Stimulated activated CD8-positive, alpha-beta memory T cell treated with anti-CD3 and anti-CD28 coated beads, Interleukin-15, amount 100 ng/mL, for 4 hours (primary cell): ENCODE measurements at regions not wholly inside any gene's neighbourhood (a gene's known extent, or its start where the extent isn't known, plus 50 kb on each side); places are given as distances from the start of the nearest gene placed in this dataset.

ENCODE experiments used
- DNase-seq, 2 donors: peaks; one replicate each; pipeline ENCODE4 v3.0.0-alpha.2; 2020; ENCODE audit warnings: low read depth in 2 of 2

GRCh38 chr2:29974086-29974485 is 52.7 kb upstream of the ALK start:
- DNase-seq: no peak

DNA sequence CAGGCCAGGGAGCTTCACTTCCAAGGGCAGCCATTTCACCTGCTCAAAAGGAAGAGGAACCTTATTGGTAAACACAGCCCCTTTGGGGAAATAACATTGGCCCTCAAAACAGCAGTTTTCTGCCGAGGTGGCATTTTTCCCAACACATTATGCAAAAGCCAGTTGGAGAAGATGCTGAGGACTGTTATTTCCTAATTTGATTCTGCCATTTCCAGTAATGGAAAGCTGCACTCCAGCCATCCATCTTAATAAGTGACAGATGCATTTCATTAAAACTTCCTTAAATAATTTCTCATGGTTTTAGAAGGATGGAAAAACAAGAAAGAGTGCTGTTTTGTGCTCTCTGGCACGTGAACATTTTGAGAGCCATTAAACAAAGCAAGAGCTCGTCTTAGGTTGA is 55.9 kb upstream of the ALK start:
- no peak for DNase-seq

GRCh38 chr2:29981402-29981801 is 60.0 kb upstream of the ALK start:
- DNase-seq: no peak

DNA sequence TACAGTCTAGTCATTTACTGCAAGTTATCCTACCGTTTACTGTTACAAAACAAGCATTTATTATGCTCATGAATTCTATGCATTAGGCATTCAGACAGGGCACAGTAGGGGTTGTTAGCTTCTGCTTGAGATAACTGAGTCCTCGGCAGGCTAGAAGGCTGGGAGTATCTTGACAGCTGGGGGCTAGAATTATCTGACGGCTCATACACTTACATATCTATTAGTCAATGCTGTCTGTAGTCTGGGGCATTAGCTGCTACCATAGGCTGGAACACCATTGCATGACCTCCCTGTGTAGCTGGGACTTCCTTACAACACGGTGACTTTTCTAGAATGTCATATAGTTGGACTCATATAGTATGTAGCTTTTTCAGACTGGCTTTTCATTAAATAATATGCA is 61.9 kb upstream of the ALK start:
- no peak for DNase-seq

- DNase-seq: no peak
These were observed 65.8 kb upstream of the ALK start for GRCh38 chr2:29987146-29987545.

- DNase-seq: no peak
These were observed 68.7 kb upstream of the ALK start for GRCh38 chr2:29990129-29990528.

DNA sequence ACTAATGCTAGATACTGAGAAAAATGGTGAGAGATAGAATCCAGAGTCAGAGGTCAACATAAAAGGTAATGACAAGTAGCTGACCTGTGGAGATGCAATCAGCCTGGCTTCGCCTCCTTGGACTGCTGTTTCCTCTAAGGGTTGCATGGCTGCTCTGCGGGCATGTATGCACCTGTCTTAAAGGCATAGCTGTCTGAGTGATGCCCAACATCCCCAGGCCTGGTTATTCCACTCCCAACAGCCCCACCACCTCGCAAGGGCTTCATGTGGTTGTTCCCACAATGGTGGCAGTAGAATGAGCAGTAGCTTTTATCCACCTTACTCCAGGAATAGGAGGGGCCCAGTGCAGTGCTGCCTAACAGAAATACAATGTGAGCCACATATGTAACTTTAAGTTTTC is 69.7 kb upstream of the ALK start:
- no peak for DNase-seq

- DNase-seq: no peak
These were observed 73.9 kb upstream of the ALK start for GRCh38 chr2:29995241-29995640.

- DNase-seq: no peak
These were observed 81.7 kb upstream of the ALK start for GRCh38 chr2:30003128-30003527.

GRCh38 chr2:30022444-30023071 is 101.2 kb upstream of the ALK start:
- DNase-seq: no peak

- DNase-seq: no peak
These were observed 102.9 kb upstream of the ALK start for GRCh38 chr2:30024281-30024680.

- DNase-seq: no peak
These were observed 105.0 kb upstream of the ALK start for GRCh38 chr2:30026091-30027055.

GRCh38 chr2:30029804-30030203 is 108.4 kb upstream of the ALK start:
- DNase-seq: no peak

GRCh38 chr2:30030361-30030760 is 109.0 kb upstream of the ALK start:
- DNase-seq: no peak

DNA sequence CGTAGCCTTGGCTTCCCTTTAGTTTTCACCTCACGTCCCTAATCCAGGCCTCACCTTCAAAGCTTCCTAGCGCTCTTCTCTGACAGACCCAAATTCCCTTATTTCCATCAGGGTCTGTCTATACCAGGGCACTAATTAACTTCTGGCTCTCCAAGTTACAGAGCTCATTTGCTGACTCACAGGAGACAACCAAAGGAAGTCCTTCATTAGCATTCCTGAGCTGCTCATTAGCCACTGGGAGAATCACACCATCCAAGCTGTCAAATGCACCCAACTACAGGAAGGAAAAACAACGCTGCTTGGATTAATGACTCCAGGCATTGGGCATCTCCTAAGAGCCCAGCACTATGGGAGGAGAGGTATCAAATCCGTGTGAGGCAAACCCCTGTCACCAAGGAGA is 109.8 kb upstream of the ALK start:
- no peak for DNase-seq

DNA sequence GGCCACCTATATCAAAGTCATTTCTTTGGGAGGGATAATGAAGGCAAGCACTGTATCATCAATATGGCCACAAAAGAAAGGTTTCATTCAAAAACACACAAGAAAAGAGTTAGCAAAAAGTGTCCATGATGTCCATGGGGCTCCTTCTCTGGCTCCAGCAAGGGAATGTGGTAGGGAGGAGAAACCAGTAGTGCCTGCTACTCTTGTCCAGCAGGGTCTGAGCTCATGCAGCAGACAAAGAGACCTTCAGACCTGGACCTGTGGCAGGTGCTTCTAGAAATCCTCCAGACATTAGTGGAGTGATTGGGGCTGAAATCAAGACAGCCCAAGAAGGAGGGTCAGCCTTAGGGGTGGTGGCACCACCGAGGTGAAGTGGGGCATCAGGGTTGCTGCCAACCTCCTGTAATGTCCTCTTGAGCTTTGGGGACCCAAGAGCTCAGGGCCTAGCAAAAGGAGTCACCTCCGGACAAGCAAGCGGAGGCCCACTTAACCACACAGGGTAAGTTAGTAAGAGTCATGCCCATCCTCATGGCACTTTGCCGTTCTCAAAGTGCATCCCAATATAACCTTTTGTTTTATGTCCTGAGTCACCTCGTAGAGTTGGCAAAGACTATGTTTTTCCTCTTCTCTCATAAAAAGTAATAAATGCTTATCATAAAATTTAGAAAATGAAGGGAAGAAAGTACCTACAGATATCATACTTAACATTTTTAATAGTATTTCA is 112.6 kb upstream of the YPEL5 start:
- no peak for DNase-seq

DNA sequence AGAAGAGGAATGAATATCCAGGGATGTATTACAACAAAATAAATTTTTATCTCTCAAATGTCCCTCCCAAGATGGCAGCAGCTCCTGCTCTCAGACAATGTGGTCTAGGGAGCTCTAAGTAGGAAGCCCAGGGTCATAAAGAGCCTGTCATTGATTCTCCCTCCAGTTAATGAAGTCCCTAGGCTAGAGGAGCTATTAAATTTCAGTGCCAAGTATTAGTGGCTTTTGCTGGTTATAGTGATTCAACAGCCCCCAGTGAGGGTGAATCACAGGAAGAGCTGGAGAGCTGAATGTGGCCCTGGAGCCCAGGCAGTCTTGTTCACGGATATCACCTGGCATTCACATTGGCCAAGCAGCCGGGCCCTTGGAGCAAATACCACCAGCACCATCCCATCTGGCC is 109.8 kb upstream of the YPEL5 start:
- no peak for DNase-seq

- DNase-seq: no peak
These were observed 108.4 kb upstream of the YPEL5 start for GRCh38 chr2:30038419-30038818.

GRCh38 chr2:30039101-30039500 is 107.7 kb upstream of the YPEL5 start:
- DNase-seq: no peak

DNA sequence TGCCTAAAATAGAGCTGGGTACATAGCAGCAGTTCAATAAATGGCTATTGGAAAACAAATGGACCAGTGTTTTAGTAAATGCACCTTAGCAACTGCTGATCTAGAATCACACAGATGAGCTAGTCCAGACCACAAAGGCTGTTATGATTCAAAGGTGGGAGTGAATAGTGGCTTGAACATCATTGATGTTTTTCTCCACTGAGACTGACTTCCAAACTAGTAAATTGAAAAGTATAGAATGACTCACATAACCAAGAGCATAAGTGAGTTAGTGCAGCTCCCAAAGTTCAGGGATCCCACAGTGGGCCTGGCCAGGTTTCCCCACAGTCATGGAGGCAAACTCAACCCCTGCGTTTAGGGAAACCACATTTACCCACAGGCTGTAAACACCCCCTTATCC is 106.7 kb upstream of the YPEL5 start:
- no peak for DNase-seq

GRCh38 chr2:30041884-30042283 is 104.9 kb upstream of the YPEL5 start:
- no peak for DNase-seq

DNA sequence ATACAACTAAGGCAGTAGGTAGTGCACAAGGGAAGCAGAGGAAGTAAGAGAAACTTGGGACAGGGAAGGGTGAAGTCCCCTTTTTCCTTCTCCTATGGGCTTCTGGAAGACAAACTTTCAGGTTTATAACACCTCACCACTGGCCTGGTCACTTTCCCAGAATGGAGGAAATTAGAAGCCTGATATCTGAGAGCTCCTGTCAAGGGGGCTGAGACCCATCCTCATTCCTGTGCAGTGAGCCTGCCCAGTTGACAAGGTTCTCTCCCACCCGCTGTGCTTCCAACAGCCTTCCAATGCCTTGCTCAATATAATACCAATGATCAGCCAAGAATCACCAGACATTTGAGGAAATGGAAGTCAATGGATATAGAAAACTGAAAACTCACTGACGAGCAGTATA is 100.4 kb upstream of the YPEL5 start:
- DNase-seq: no peak

DNA sequence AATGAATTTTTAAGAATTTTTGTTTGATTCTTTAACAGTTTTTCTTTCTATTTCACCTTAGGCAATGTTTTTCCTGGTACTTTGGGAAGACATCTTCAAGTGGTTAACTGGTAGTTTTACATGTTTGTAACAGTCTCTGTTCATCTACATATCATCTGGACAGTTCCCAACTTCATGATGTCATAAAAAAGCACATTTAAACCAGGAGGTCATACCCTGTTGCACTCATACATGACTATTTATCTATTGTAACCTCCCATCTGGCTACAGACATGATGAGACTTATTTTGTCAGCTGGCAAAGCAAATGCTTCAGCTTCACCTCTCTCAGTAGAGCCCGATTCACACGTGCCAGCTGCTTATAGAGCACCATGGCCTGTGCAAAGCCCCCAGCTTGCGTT is 99.8 kb upstream of the YPEL5 start:
- DNase-seq: no peak
